Stimulated activated CD4-positive, alpha-beta T cell treated with anti-CD3 and anti-CD28 coated beads, Interleukin-12 subunit alpha, Interleukin-12 subunit beta, amount 100 ng/mL, for 4 hours (primary cell): ENCODE measurements at regions not wholly inside any gene's neighbourhood (a gene's known extent, or its start where the extent isn't known, plus 50 kb on each side); places are given as distances from the start of the nearest gene placed in this dataset.

ENCODE experiments used
- DNase-seq: peaks from one replicate; pipeline ENCODE4 v3.0.0-alpha.2; 2020

- DNase-seq: no peak
These were observed 283.4 kb downstream of the PTPRU start for GRCh38 chr1:29519788-29520110.

DNA sequence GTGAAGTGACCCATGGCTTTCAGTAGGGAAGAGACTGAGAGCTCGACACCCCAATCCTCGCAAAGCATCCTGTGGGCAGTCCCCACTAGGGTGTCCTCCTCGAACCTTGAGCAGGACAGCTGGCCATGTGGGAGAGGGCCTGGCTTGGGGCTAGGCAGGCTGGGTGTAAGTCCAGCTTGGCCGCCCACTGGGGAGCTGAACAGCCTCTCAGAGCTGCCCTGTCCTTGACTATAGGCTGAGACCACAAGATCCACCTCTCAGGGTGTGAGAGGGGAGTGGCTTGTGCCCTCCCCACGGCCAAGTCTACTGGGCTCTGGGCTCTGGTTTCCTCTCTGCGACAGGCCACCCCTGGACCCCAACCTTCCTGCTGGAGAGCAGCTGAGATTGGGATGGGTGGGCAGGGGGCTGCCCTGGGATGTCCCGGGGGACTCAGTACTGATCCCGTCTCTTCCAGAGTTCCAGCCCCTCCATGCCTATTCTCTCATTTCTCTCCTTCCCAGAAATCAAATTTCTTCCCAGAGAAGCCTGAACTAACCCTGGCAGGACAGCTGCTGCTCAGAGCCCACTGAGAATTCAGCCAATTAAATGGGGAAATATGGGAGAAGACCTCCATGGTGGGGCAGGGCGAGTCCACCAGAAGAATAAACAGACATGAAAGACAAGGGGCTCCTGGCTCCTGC, 282.9 kb downstream of the PTPRU start:
- no peak for DNase-seq

DNA sequence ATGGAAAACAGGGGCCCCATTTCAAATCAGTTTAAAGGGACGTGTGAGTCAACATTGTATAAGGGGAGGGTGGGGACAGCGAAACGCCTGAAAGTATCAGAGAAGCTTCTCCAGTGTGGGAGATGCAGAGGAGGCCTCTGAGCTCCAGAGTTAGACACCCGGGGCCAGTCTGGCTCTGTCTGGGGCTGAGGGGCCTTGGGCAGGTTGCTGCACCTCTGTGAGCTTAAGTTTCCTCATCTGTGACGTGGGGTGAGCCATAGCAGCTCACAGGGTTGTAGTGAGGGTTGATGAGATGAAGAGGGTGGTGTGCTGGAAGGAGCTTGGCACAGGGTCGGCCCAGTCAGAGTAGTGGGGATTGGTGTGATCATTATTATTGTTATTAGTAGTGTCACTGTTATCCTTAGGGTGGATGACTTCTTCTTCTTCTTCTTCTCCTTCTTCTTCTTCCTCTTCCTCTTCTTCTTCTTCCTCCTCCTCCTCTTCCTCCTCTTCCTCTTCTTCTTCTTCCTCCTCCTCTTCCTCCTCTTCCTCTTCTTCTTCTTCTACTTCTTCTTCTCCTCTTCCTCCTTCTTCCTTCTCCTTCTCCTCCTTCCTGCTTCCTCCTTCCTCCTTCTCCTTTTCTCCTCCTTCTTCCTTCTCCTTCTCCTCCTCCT, 282.0 kb downstream of the PTPRU start:
- DNase-seq: no peak

- no peak for DNase-seq
These were observed 281.1 kb downstream of the PTPRU start for GRCh38 chr1:29517251-29518086.

DNA sequence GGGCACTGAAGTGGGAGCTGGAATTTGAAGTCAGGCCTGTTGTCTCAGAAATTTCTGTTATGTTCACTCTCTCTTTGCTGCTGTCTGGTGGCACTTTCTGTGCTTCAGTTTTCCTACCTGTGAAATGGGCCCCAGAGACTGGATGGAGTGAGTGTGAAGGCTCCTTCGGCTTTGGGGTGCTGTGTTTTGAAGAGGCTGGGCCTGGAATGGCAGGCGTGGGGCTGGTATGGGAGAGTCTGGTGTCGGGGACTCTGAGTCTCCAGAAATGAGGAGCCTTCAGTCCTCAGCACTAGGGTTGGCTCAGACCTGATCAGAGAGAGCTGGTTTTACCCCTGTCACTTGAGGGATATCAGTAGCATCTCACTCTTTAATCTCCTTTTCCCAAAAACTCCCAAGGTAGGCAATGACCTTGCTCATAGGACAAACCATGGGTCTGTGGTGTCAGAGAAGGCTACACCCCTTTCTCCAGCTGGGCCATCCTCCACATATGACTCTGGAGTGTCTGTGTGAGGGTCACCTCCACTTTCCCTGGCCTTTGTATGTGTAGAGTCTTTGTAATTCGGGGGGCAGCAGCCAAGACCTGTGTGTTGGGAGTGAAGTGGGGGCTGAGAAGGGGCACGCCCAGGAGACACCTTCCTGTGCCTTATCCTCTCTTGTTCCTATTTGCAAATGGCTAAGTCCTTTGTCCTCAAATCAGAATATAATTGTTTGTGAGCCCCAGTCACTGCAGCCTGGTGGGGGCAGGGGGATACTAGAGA, 279.9 kb downstream of the PTPRU start:
- no peak for DNase-seq

DNA sequence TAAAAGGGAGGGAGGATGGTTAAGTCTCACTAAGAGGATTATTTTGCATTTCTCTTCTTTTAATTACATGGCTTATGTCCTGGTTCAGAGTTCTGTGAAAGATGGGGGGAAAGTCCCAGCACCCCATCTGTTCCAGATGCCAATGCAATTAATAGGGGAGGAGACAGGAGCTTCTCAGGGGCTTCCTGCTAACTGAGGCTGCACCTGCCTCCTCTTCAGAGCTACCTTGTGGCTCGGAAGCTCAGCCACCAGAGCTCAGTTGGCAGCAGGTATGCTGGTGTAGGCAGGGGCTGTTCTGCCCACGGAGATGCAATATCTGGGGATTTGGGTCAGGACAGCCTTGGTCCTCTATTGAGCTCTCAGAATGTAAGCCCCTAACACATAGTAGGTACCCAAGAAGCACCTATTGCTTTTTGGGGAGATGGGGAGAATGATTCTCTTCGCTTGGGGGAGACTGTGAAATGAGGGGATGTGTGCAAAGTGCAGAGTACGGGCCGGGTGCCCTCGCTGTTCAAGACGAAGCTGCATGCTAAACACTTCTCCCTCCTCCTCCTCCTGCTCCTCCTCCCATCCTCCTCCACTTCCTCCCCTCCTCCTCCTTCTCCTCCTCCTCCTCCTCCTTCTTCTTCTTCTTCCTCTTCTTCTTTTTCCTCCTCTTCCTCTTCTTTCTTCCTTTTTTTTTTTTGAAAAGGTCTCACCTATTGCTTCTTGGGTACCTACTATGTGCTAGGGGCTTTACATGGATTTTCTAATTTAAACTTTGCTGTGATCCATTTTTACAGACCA, 279.0 kb downstream of the PTPRU start:
- no peak for DNase-seq

DNA sequence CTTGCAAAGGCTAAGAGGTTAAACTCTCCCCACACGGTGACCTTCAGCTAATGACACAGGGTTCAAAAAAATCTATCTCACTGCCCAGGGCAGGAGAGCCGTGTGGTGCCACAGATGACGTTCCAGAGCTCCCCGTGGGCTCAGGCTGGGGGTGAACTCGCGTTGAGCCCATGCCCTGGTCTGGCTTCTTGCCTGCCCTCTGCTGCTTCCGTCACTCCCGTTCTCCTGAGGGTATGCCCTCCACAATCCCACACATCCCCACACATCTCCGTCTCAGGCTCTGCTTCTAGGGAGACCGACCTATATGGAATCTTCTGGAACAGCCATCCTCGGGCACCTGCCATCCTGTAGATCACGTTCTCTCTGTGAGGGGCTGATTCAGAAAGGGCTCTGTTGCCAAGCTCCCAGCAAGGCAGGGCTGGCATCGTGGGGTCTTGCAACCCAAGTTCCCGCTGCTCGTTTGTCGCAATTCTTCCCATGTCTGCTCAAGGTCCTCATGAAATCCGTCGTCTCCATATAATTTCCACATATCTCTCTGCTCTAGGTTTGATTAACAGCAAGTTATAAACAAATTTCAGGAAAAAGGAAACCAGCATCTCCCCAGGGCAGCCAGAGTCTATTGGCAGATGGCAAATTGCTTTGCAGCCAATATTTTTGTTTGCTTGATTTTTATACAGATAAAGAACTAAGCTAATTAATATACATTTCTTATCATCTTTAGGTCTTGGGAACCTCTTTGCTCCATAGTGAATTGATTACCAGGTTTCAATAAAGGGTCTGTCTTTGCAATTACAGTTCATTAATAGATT, 278.2 kb downstream of the PTPRU start:
- DNase-seq: no peak

DNA sequence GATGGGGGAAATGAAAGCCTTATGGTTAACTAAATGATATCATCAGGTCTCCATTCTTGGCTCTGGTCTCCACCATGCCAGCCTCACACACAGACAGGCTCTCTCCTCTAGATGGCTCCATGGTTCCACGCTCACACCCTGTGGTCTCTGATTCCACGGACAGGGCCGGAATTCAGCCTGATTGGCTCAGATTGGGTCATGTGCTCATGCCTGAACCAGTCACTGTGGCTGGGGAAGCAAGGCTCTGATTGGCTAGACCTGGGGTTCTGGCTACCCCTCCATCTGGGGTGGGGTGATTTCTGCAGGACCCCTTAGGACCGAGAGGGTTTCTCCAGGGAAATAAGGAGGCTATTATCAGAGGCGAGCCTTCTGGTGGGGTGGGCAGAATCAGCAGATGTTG, 277.0 kb downstream of the PTPRU start:
- no peak for DNase-seq

- DNase-seq: no peak
These were observed 275.1 kb downstream of the PTPRU start for GRCh38 chr1:29511436-29511835.

DNA sequence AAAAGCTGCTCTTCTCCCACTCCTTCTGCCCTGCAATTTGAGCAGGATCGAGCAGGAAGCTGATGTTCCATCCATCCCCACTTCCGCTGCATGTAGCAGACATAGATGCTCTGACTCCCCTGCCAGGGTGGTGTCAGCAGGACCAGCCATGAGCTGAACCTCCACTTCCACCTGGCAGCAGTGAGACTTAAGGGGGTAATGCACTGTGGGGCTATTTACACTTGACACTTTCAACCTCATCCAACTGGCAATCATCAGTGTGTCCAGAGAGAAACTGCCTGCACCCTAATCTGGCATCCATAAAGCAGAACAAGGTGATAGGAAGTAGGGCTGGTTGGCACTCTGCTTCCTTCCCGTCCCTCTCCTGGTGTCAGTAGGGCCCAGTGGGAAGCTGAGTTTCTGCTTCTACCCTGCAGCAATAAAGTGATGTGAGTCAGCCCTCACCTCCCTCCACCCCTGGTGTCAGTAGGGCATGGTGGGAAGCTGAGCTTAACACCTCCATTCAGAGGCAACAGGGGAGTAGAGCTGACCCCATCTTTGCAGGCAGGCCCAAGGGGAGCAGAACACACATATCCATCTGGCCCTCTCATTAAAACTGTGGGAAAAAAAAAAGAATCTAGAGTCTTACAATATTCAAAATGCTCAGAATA, 272.3 kb downstream of the PTPRU start:
- DNase-seq: no peak

GRCh38 chr1:29506678-29507225, 270.4 kb downstream of the PTPRU start:
- no peak for DNase-seq

- DNase-seq: no peak
These were observed 269.4 kb downstream of the PTPRU start for GRCh38 chr1:29505532-29506220.

DNA sequence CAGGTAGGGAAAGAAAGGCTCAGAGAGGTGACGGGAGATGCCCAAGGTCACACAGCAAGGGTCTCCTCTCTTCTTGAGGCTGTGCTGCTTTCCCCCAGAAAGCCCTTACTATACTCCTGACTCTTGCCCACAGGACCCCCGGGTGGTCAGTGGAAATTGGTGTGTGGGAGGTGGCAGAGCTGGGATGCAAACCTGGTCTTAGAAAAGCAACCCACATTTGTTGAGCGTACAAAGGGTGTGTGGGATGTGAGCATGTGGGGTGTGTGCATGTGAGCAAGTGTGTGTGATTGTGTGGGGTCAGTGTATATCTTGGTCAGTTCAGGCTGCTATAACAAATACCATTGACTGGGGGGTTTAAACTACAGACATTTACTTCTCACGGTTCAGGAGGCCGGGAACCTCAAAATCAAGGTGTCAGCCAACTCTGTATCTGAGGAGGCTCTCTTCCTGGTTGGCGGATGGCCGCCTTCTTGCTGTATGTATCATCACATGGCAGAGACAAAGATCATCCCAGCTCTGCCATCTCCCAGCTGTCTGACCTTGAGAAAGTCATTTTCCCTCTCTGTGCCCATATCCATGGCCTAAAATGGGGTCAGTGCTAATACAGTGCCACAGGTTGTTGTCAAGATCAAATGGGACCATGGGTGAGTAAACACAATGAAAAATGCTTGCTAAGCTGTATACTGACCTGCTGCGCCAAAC, 268.5 kb downstream of the PTPRU start:
- DNase-seq: no peak

DNA sequence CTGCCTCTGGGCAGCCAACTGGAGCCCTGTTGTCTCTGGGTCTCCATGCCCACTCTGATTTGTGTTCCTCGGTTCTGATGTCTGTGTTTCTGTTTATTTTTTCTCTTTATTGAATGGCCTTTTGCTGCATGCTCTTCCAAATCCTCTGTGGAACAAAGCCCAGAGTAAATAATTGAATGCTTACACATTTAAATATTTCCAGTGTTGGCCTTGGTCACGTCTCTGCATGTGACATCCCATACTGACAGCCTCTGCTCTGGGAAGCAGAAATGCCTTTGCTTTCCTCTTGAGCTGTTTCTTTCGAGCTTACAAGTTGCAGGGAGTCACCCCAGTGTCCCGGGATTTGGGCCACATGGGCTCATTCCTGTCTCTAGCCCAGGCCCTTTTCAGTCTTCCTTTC, 267.9 kb downstream of the PTPRU start:
- DNase-seq: no peak

DNA sequence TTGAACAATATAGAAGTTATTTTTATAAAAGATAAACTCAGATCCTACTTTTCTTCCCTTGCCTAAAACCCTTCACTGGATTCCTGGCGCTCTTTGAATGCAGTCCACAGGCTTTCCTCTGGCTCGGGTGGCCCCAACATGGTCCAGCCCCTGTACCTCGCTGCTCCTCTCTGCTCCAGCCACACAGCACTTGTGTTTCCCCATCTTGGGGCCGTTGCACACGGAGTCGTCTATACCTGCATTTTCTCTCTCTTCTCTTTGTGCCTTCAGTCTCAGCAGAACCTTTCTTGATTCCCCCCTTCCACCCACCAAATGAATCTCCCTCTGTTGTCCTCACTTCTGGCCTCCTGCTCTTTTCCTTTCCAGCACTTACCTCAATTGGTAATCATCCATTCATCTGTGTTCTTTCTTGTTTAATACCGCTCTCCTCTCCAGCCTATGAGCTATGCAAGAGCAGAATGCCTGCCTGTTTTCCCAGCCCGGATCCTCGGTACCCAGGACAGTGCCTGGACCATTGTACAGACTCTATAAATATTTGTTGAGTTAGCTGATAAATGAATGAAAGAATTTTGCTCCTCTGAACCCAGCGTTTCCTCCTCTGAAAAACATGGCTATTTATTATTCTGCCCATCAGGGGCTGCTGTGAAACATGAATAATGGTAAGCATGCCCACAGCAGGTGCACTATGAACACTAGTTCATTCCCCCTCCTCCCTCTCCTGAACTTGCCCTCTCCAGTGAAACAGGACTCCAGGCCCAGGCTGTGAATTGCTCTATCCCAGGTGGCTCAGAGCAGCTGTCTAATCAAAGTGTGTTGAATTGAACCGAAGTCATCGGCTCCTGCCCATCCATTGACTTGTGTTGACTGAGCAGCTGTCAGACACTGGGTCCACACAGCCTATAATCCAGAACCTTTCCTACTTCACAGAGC, 266.9 kb downstream of the PTPRU start:
- no peak for DNase-seq

GRCh38 chr1:29502225-29502910, 266.0 kb downstream of the PTPRU start:
- DNase-seq: no peak

GRCh38 chr1:29501227-29501976, 265.1 kb downstream of the PTPRU start:
- DNase-seq: no peak
